Suprapubic skin (tissue), 4 donors: ENCODE measurements at regions not wholly inside any gene's neighbourhood (a gene's known extent, or its start where the extent isn't known, plus 50 kb on each side); places are given as distances from the start of the nearest gene placed in this dataset.
"Not testable (repeated sequence)": the region's sequence is repeated elsewhere in the genome, so short reads cannot be mapped to it uniquely, and the experiment has no call there.

Experiments
- DNase-seq, 2 donors: peaks; one replicate each; pipeline ENCODE4 v3.0.0-alpha.2; 2019; ENCODE audit warnings: low spot score in 2 of 2
- H3K27ac ChIP-seq: fragments of 200-600 bp; sonication (generic); one replicate; pipeline ENCODE4 v1.5.1; 2019
- H3K27me3 ChIP-seq: fragments of 200-600 bp; sonication (generic); one replicate; pipeline ENCODE4 v1.5.1; 2019
- H3K36me3 ChIP-seq: fragments of 200-600 bp; sonication (generic); one replicate; pipeline ENCODE4 v1.5.1; 2019
- H3K4me1 ChIP-seq: fragments of 200-600 bp; sonication (generic); one replicate; pipeline ENCODE4 v1.5.1; 2019
- H3K4me3 ChIP-seq: fragments of 200-600 bp; sonication (generic); one replicate; pipeline ENCODE4 v1.5.1; 2019; ENCODE audit warnings: mild to moderate bottlenecking
- H3K9me3 ChIP-seq: fragments of 200-600 bp; sonication (generic); one replicate; pipeline ENCODE4 v1.5.1; 2019
- EP300 ChIP-seq: sonication (generic); formaldehyde crosslinking; IDR thresholded peaks from one replicate; pipeline ENCODE4 v1.6.1; 2017; ENCODE audit warnings: antibody characterized with exemption
- POLR2A ChIP-seq, 2 donors: fragments of 450-650 bp; IDR thresholded peaks; one replicate each; pipeline ENCODE4 v1.6.1; 2017; ENCODE audit warnings: antibody characterized with exemption in 2 of 2, mild to moderate bottlenecking in 2 of 2, moderate library complexity in 2 of 2
- POLR2AphosphoS5 ChIP-seq, 3 donors: sonication (generic); formaldehyde crosslinking; IDR thresholded peaks; one replicate each; pipeline ENCODE4 v1.6.1; 2017; ENCODE audit warnings: antibody characterized with exemption in 3 of 3
- WGBS: methylation state at CpG from one replicate; pipeline ENCODE4 v1.1.5; 2018; 5-methylcytosine and 5-hydroxymethylcytosine counted together
- TF ChIP-seq, protein P1 (sequence below), 2 donors: fragments of 200-600 bp in 1 of 2; fragments of 450-650 bp in 1 of 2; sonication (generic) in 1 of 2; IDR thresholded peaks; one replicate each; pipeline ENCODE4 v1.5.1; 2016 to 2019; ENCODE audit warnings: antibody characterized with exemption in 2 of 2, mild to moderate bottlenecking in 1 of 2, moderate library complexity in 1 of 2

- Histone ChIP-seq H3K4me3 (no peak overlapping the region), H3K9me3 (peaks cover 27% of the 10 kb centered on the region), H3K27ac (no peak overlapping the region), H3K36me3 (no peaks in the 10 kb centered on the region), H3K27me3 (peaks cover 23% of the 10 kb centered on the region), H3K4me1 (no peaks in the 10 kb centered on the region)
- 67% methylated on average over 114 of the region's 118 CpGs for WGBS
- DNase-seq, result no peak
- no peak for TF ChIP-seq POLR2AphosphoS5 (IDR thresholded peaks at IDR 0.05)
- TF ChIP-seq EP300, result no peak
- TF ChIP-seq, protein P1, sequence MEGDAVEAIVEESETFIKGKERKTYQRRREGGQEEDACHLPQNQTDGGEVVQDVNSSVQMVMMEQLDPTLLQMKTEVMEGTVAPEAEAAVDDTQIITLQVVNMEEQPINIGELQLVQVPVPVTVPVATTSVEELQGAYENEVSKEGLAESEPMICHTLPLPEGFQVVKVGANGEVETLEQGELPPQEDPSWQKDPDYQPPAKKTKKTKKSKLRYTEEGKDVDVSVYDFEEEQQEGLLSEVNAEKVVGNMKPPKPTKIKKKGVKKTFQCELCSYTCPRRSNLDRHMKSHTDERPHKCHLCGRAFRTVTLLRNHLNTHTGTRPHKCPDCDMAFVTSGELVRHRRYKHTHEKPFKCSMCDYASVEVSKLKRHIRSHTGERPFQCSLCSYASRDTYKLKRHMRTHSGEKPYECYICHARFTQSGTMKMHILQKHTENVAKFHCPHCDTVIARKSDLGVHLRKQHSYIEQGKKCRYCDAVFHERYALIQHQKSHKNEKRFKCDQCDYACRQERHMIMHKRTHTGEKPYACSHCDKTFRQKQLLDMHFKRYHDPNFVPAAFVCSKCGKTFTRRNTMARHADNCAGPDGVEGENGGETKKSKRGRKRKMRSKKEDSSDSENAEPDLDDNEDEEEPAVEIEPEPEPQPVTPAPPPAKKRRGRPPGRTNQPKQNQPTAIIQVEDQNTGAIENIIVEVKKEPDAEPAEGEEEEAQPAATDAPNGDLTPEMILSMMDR (IDR thresholded peaks at IDR 0.05), result no peak
- TF ChIP-seq POLR2A (IDR thresholded peaks at IDR 0.05), result no peak
Measured at GRCh38 chr17:26773189-26774188, 520.4 kb upstream of the WSB1 start.

DNA sequence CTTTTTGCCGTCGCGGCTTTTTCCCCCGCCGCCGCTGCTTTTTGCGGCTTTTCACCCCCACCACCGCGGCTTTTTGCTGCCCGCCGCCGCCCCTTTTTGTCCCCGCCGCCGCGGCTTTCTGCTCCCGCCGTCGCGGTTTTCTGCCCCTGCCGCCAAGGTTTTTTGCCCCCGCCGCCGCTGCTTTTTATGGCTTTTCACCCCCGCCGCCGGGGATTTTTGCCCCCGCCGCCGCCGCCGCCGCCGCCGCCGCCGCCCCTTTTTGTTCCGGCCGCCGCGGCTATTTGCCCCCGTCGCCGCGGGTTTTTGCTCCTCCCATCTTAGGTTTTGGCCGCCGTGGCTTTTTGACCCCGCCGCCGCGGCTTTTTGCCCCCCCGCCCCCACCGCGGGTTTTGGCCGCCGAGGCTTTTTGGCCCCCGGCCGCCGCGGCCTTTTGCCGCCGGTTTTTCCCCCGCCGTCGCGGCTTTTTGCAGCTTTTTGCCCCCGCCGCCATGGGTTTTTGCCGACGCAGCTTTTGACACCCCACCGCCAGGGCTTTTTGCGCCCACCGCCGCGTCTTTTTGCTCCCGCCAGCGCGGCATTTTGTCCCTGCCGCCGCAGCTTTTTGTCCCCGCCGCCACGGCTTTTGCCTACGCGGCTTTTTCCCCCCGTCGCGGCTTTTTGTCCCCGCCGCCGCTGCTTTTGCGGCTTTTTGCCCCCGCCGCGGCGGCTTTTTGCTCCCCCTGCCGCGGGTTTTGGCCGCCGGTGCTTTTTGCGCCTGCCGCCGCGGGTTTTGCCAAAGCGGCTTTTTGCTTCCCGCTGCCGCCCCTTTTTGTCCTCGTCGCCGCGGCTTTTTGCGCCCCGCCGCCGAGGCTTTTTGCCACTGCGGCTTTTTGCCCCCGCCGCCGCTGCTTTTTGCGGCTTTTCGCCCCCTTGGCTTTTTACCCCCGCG is 519.4 kb upstream of the WSB1 start:
- H3K27me3 ChIP-seq, result peaks cover 23% of the 10 kb centered on the region
- DNase-seq, result peak in 1 of 2 donors; percentile 46
- 62% methylated on average over 122 of the region's 123 CpGs for WGBS
- H3K4me3 ChIP-seq, result no peak overlapping the region
- H3K9me3 ChIP-seq, result peaks cover 30% of the 10 kb centered on the region
- TF ChIP-seq POLR2AphosphoS5 (IDR thresholded peaks at IDR 0.05), result no peak
- TF ChIP-seq, protein P1 (IDR thresholded peaks at IDR 0.05), result no peak
- no peak for TF ChIP-seq POLR2A (IDR thresholded peaks at IDR 0.05)
- no peak for TF ChIP-seq EP300
- no peak overlapping the region for H3K27ac ChIP-seq
- H3K36me3 ChIP-seq, result no peaks in the 10 kb centered on the region
- H3K4me1 ChIP-seq, result no peaks in the 10 kb centered on the region

- Histone ChIP-seq H3K36me3 (no peaks in the 10 kb centered on the region), H3K27me3 (peaks cover 23% of the 10 kb centered on the region), H3K9me3 (peaks cover 30% of the 10 kb centered on the region), H3K27ac (no peak overlapping the region), H3K4me3 (no peak overlapping the region), H3K4me1 (no peaks in the 10 kb centered on the region)
- 65% methylated on average over 81 of the region's 83 CpGs for WGBS
- TF ChIP-seq POLR2A (IDR thresholded peaks at IDR 0.05) (no peak), EP300 (no peak), POLR2AphosphoS5 (IDR thresholded peaks at IDR 0.05) (no peak)
- TF ChIP-seq, protein P1 (IDR thresholded peaks at IDR 0.05), result no peak
- DNase-seq, result no peak
Measured at GRCh38 chr17:26775219-26775822, 518.6 kb upstream of the WSB1 start.

DNA sequence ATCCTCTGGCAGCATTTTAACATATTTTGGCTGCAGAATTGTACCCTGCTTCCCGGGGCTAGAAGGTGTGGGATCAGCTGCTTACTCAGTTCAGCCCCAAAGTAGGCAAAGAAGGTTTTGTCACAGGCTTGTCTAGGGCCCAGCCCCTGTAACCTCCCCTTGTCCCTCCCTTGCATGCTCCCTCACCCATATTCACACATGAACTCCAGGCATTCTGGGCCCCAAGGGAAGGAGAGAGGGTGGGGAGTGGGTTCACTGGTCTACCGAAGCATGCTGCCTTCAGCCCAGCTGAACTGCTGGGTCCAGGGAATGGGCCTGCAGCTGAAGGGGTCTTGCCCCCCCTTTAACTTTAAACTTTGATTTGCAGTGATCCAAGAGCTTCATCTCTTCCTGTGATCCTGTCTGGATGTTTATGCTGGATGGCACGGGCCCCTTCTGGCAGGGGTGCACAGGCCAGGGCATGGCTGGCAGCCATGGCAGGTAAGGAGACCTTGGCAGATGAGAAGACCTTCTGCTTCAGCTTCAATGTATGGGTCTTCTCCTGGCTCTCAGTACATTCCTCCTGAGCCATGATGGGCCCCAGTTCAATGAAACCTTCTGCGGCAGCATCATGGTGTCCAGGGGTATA is 513.6 kb upstream of the WSB1 start:
- not testable (repeated sequence) for H3K27me3 ChIP-seq, H3K4me1 ChIP-seq, H3K27ac ChIP-seq, H3K36me3 ChIP-seq, H3K4me3 ChIP-seq
- H3K9me3 ChIP-seq, result peaks cover 16% of the 10 kb centered on the region
- WGBS, result 85% methylated on average over 4 of the region's 4 CpGs
- DNase-seq, result peak in 1 of 2 donors; percentile 48

GRCh38 chr17:26782153-26782552 is 511.8 kb upstream of the WSB1 start:
- H3K9me3 ChIP-seq, result peaks cover 16% of the 10 kb centered on the region
- H3K27ac ChIP-seq, result no peak overlapping the region
- WGBS, result 82% methylated on average over 6 of the region's 6 CpGs
- TF ChIP-seq, protein P1 (IDR thresholded peaks at IDR 0.05), result no peak
- TF ChIP-seq POLR2A (IDR thresholded peaks at IDR 0.05), result no peak
- no peak for TF ChIP-seq POLR2AphosphoS5 (IDR thresholded peaks at IDR 0.05)
- no peak for TF ChIP-seq EP300
- H3K4me3 ChIP-seq, result no peak overlapping the region
- no peak for DNase-seq
- H3K4me1 ChIP-seq, result no peaks in the 10 kb centered on the region
- H3K27me3 ChIP-seq, result no peaks in the 10 kb centered on the region
- no peaks in the 10 kb centered on the region for H3K36me3 ChIP-seq
